Adipose tissue (tissue), 3 donors: ENCODE measurements at regions not wholly inside any gene's neighbourhood (a gene's known extent, or its start where the extent isn't known, plus 50 kb on each side); places are given as distances from the start of the nearest gene placed in this dataset.

Source experiments
- H3K27ac ChIP-seq: one replicate; pipeline ENCODE4 v1.5.1; 2013; ENCODE audit warnings: low read depth, low read length
- WGBS, 3 donors: extraction: QIAGEN DNeasy Blood & Tissue Kit; methylation state at CpG; one replicate each; pipeline ENCODE4 v1.1.7; 2013; 5-methylcytosine and 5-hydroxymethylcytosine counted together
- donor health status: healthy with polysubstance abuse.
- donor health status: Bipolar disorder and iron deficiency.
- donor health status: healthy.

DNA sequence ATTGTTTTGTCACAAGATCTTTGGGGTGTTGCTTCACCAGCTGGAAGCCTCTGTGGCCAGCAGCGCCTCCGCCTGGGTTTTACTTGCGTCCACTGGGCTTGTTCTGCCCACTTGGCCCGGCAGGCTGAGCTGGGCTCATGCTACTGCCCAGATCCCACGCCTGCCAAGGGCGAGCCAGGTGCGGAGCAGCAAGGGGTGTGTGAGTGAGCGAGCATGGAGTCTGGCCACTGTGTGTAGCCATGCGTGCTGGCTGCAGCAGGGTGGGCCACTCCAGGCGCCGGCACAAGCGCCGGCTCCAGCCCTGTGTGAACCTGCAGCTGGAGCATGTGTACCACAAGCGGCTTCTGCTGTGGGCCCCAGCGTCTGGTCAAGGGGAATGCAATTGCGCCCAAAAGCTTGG is 416.5 kb upstream of the RGMA start:
- H3K27ac ChIP-seq = no peak overlapping the region
- 91 to 96% (median 93%) methylated on average over 16 of the region's 16 CpGs for WGBS, 3 donors

DNA sequence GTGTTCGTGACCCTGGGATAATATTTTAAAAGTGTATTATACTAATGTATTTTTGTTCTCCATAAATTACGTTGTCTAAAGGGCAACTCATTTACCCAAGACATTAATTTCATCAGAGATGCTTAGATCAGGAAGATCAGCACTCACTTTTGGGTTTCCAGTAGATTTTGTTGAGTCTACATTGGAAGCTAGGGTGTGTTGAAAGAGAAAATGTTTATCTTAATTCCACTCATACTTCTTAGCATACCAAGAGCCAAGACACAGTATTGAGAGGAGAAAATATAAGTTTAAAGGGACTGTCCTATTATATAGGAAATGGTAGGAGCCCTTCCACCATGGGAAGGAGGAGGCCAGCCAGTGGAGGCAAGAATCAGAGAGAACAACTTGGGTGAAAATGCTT is 412.9 kb upstream of the RGMA start:
- H3K27ac ChIP-seq = no peak overlapping the region
- WGBS, 3 donors = 72 to 87% (median 79%) methylated on average over 2 of the region's 2 CpGs

- H3K27ac ChIP-seq = no peak overlapping the region
- 54 to 63% (median 57%) methylated on average over 2 of the region's 2 CpGs for WGBS, 3 donors
Measured at GRCh38 chr15:93500155-93500554, 411.1 kb upstream of the RGMA start.

GRCh38 chr15:93497291-93497690 is 408.3 kb upstream of the RGMA start:
- WGBS, 3 donors = 65 to 80% (median 74%) methylated on average over 2 of the region's 2 CpGs
- no peak overlapping the region for H3K27ac ChIP-seq

DNA sequence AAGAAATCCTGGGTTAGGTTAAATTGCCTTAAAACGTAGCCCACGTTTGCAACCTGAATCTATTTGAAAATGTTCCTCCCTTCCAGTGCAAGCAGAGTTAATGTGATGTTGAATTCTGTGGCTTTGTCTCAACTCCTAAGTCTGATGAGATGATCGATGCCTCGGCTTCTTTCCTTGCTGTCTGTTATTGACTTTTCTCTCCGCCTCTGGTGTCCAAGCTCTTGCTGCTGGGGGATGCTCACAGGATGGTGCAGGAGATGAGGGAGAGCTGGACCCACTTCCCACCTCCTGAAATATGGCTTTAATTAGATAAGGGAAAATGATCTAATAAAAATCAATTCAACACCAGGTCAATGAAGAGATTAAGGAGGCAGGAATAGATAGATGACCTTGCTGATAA is 407.9 kb upstream of the RGMA start:
- no peak overlapping the region for H3K27ac ChIP-seq
- 63 to 65% (median 65%) methylated on average over 5 of the region's 5 CpGs for WGBS, 3 donors

DNA sequence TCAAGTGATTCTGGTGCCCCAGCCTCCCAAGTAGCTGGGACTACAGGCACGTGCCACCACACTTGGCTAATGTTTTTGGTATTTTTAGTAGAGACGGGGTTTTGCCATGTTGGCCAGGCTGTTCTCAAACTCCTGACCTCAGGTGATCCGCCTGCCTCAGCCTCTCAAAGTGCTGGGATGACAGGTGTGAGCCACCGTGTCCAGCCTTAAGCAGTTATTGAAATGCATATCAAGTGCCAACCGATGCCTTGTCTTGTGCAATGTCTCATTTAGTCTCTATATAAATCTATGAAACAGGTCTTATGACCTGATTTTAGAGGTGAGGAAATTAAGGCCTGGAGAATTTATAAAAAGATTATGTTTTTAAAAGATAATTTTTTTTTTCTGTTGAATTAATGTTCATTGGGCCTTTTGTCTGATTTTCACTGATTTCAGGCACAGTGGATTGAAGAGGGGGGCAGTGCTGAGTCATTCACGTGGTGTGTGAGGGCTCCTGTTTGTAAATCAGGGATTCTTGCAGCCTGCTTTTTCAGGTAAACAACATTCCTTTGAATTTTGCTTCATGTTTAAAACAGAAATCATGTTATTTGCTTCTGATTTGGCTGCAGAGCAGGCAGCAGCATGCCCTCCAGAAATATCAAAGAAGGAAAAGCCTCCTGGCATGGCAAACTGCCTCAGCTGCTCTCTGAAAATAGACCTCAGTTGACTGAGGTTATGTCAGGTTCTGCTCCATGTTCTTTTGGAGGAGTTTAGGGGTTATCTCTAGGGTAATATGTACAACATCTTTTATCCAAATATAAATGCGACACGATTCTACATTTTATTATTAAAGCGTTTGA is 407.0 kb upstream of the RGMA start:
- H3K27ac ChIP-seq = no peak overlapping the region
- WGBS, 3 donors = 72 to 81% (median 74%) methylated on average over 9 of the region's 9 CpGs

DNA sequence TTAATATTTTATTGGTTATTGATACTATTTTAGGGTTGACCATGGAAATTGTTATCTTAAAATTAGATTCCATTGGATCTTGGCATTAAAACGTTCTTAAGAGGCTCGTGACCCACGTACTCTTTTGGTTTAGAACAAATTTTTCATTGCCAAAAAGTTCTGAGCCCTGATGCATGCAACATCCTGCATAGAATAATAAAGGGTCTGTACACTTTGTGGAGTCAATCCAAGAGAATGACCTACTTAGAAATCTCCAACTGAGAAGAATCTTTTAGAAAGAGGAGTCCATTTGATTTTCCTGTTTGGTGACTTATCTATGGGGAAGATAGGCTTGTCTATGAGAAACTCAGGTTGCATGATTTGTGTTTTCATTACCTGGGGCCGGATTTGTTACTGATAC is 404.2 kb upstream of the RGMA start:
- whole genome bisulfite sequencing, 3 donors = 57 to 80% (median 71%) methylated on average over 4 of the region's 4 CpGs

GRCh38 chr15:93491291-93491690 is 402.3 kb upstream of the RGMA start:
- H3K27ac ChIP-seq = no peak overlapping the region
- WGBS, 3 donors = 86 to 87% (median 86%) methylated on average over 8 of the region's 8 CpGs

More for the DNA sequence above, 404.2 kb upstream of the RGMA start:
- H3K27ac ChIP-seq = no peak overlapping the region

DNA sequence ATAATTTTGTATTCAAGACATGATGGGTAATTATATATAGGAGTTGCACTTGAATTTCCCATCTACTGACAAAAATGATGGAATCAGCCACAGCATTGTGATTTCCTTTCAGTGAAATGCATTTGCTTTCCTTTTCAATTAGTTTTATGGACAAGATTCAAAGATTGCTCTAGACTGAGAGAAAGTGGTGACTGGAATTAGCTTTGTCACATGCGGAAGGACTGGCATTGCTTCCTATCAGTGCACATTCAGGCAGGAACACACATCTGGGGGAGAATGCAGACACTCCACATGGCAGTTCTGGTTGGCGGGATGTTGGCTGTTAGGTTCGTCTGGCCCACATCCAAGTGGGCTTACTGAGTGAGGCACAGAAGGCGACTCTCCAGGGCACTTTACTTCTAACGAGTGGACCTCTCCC is 399.3 kb upstream of the RGMA start:
- no peak overlapping the region for H3K27ac ChIP-seq
- 79 to 92% (median 87%) methylated on average over 5 of the region's 5 CpGs for WGBS, 3 donors

DNA sequence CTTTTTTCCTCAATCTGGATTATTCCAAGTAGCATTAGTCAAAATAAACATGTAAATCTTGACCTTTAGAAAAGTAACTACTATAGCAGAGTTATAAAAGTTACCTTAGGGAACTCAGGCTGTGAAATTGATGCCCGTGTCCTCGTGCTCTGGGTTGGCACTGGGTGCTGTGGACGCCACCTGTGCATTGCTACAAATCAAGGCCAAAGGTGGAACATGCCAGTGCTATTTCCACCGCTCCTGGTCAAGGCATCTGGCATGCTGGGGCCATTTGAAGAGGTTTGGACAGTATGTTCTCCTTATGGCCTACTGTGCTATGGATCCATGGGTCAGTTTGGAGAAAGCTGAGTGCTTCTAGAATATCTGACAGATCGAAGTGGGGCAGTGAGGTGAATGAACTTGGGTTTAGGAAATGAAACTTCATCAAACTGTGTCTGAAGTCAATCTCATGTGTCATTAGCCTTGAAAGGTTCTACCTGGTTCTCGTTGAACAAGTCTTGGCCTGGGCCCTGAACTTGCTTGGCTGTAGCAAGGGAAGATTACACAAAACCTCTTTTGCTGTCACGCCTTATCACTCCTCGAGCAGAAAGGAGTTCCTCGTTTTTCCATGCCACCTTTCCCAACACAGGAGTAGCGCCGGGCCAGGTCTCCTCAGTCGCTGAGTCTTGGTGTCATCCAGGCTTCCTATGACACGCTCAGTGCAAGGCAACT is 397.6 kb upstream of the RGMA start:
- H3K27ac ChIP-seq = no peak overlapping the region
- 53 to 89% (median 76%) methylated on average over 13 of the region's 13 CpGs for WGBS, 3 donors

DNA sequence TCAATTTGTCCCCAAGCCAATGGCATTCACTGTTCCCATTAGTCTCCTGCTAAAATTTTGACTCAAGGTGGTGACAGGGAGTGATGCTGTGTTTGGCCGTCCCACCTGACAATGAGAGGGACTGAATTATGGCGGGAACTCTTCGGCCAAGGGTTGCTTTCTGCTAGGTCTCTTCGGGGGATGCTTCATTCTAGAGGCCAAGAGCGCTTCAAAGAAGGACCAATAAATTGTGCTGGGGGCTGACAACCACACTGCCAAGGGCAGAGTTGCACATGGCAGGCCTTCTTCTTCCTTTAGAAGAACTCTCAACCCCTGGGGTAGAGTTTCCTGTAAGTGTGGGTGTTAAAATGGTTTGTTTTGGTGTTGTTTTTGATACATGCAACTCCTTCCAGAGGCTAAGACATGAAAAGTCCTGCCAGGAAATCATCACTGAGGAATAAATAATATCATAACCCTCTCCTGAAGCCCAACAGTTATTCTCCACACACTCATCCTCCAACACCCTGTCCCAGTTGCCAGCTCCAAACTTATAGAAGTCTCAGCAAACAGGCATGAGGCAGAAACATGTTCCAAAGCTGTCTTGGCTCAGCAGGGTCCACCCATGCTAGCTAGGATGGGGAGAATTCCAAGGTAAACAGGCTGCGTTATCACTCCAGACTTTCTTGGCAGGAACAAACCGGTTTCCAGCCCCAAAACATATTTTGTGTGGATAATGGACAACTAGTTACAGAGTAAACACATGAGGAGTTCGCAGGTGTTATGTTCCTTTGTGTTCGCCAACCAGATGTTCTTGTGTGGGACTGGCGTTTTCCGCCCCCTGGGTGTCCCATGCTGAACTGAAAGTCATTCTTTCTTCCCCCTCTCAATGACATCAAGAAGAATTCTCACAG is 396.7 kb upstream of the RGMA start:
- WGBS, 3 donors = 51 to 68% (median 54%) methylated on average over 11 of the region's 11 CpGs
- no peak overlapping the region for H3K27ac ChIP-seq

GRCh38 chr15:93483923-93484322 is 394.9 kb upstream of the RGMA start:
- WGBS, 3 donors = 44 to 95% (median 93%) methylated on average over 4 of the region's 4 CpGs
- H3K27ac ChIP-seq = no peak overlapping the region

DNA sequence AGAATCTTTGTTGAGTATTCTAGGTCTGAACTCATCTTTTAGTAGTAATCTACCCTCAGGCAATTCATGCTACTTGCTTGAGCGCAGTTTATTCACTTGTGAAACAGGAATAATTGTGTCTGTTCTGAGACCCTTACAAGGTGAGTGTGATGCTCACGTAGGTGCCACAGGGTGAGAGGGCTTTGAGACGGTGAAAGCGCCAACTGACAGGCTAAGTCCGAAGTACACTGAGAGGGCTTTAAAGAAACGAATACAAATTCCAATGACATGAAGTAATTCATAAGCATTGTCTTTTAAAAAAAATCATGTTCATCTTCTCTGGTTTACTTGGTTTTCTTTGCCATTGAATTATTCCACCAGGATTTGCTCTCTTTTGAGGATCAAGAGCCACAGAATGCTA is 393.7 kb upstream of the RGMA start:
- H3K27ac ChIP-seq = no peak overlapping the region
- WGBS, 3 donors = 65 to 82% (median 70%) methylated on average over 6 of the region's 6 CpGs

GRCh38 chr15:93479715-93480114 is 390.7 kb upstream of the RGMA start:
- WGBS, 3 donors = 61 to 78% (median 66%) methylated on average over 2 of the region's 2 CpGs
- H3K27ac ChIP-seq = no peak overlapping the region

- H3K27ac ChIP-seq = no peak overlapping the region
- WGBS, 3 donors = 54 to 78% (median 78%) methylated on average over 5 of the region's 5 CpGs
Measured at GRCh38 chr15:93478947-93479346, 389.9 kb upstream of the RGMA start.

- no peak overlapping the region for H3K27ac ChIP-seq
- WGBS, 3 donors = 66 to 77% (median 67%) methylated on average over 4 of the region's 4 CpGs
Measured at GRCh38 chr15:93477721-93478120, 388.7 kb upstream of the RGMA start.

GRCh38 chr15:93477188-93477587 is 388.2 kb upstream of the RGMA start:
- no peak overlapping the region for H3K27ac ChIP-seq
- 55 to 78% (median 73%) methylated on average over 4 of the region's 4 CpGs for WGBS, 3 donors

DNA sequence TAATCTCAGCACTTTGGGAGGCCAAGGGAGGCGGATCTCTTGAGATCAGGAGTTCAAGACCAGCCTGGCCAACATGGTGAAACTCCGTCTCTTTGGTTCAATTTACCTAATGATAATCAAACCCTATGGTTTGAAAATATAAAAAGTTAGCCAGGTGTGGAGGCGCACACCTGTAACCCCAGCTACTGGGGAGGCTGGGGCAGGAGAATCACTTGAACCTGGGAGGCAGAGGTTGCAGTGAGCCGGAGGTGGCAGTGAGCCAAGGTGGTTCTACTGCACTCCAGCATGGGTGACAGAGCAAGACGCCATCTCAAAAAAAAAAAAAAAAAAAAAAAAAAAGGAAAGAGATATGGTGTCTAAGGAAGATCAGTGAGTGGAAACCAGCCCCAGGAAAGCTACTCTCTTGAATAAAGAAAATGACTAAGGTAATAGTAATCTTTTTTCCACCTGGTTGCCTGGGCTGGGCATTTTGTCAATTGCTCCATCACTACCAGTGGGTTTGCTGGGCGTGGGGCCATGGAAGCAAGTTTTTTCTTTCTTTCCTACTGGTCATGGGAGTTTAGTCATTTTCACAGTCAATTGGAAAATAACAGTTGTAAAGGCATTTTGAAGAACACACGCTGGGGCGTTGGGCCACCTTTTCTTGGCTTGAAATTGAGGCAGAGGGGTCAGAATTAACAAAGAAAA is 387.6 kb upstream of the RGMA start:
- H3K27ac ChIP-seq = no peak overlapping the region
- 85 to 91% (median 86%) methylated on average over 8 of the region's 8 CpGs for WGBS, 3 donors
